ENCODE measurements at regions not wholly inside any gene's neighbourhood (a gene's known extent, or its start where the extent isn't known, plus 50 kb on each side); places are given as distances from the start of the nearest gene placed in this dataset.

DNA sequence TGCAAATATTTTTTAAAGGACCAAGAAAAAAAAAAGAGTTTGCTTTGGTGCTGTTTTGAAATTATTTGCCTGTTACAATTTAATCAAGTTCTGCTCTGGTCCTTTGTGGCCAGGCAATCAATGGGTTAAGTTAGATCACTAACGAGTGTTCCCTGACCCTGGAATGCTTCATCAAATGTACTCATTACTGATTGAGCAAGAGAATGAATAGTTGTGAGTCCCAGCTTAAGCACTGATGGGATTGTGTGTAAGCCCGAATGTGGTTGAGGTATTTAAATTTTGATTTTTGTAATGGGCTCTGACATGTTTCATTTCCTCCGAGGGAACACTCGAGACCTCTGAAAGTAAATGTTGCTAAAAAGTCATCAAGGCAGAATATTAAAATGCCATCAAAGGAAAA lies 699.1 kb downstream of the MCTP2 start:
- TF ChIP-seq, protein P1, sequence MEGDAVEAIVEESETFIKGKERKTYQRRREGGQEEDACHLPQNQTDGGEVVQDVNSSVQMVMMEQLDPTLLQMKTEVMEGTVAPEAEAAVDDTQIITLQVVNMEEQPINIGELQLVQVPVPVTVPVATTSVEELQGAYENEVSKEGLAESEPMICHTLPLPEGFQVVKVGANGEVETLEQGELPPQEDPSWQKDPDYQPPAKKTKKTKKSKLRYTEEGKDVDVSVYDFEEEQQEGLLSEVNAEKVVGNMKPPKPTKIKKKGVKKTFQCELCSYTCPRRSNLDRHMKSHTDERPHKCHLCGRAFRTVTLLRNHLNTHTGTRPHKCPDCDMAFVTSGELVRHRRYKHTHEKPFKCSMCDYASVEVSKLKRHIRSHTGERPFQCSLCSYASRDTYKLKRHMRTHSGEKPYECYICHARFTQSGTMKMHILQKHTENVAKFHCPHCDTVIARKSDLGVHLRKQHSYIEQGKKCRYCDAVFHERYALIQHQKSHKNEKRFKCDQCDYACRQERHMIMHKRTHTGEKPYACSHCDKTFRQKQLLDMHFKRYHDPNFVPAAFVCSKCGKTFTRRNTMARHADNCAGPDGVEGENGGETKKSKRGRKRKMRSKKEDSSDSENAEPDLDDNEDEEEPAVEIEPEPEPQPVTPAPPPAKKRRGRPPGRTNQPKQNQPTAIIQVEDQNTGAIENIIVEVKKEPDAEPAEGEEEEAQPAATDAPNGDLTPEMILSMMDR (IDR thresholded peaks at IDR 0.05), result no peak
- TF ChIP-seq, protein P2, sequence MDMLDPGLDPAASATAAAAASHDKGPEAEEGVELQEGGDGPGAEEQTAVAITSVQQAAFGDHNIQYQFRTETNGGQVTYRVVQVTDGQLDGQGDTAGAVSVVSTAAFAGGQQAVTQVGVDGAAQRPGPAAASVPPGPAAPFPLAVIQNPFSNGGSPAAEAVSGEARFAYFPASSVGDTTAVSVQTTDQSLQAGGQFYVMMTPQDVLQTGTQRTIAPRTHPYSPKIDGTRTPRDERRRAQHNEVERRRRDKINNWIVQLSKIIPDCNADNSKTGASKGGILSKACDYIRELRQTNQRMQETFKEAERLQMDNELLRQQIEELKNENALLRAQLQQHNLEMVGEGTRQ (IDR thresholded peaks at IDR 0.05; ENCODE audit: borderline replicate concordance, low read depth, low read length), result no peak
- TF ChIP-seq POLR2AphosphoS5 (IDR thresholded peaks at IDR 0.05; ENCODE audit: low read depth, low read length) (no peak), RCOR1 (IDR thresholded peaks at IDR 0.05; ENCODE audit: low read length) (no peak), JUND (IDR thresholded peaks at IDR 0.05) (no peak), EP300 (IDR thresholded peaks at IDR 0.05; ENCODE audit: borderline replicate concordance in 1 of 2, low read depth in 1 of 2, low read length in 1 of 2) (no peak), FOSL2 (IDR thresholded peaks at IDR 0.05; ENCODE audit: borderline replicate concordance, low read depth) (no peak), EZH2phosphoT487 (IDR thresholded peaks at IDR 0.05; ENCODE audit: borderline replicate concordance, low read depth) (no peak), TEAD4 (IDR thresholded peaks at IDR 0.05; ENCODE audit: borderline replicate concordance, insufficient read depth) (no peak), TAF1 (IDR thresholded peaks at IDR 0.05; ENCODE audit: borderline replicate concordance, low read depth, low read length) (no peak), FOXM1 (IDR thresholded peaks at IDR 0.05; ENCODE audit: low read depth) (no peak)
- TF ChIP-seq, protein P3, sequence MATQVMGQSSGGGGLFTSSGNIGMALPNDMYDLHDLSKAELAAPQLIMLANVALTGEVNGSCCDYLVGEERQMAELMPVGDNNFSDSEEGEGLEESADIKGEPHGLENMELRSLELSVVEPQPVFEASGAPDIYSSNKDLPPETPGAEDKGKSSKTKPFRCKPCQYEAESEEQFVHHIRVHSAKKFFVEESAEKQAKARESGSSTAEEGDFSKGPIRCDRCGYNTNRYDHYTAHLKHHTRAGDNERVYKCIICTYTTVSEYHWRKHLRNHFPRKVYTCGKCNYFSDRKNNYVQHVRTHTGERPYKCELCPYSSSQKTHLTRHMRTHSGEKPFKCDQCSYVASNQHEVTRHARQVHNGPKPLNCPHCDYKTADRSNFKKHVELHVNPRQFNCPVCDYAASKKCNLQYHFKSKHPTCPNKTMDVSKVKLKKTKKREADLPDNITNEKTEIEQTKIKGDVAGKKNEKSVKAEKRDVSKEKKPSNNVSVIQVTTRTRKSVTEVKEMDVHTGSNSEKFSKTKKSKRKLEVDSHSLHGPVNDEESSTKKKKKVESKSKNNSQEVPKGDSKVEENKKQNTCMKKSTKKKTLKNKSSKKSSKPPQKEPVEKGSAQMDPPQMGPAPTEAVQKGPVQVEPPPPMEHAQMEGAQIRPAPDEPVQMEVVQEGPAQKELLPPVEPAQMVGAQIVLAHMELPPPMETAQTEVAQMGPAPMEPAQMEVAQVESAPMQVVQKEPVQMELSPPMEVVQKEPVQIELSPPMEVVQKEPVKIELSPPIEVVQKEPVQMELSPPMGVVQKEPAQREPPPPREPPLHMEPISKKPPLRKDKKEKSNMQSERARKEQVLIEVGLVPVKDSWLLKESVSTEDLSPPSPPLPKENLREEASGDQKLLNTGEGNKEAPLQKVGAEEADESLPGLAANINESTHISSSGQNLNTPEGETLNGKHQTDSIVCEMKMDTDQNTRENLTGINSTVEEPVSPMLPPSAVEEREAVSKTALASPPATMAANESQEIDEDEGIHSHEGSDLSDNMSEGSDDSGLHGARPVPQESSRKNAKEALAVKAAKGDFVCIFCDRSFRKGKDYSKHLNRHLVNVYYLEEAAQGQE (IDR thresholded peaks at IDR 0.05; ENCODE audit: low read depth, low read length), result no peak
